ENCODE measurements at regions not wholly inside any gene's neighbourhood (a gene's known extent, or its start where the extent isn't known, plus 50 kb on each side); places are given as distances from the start of the nearest gene placed in this dataset.

GRCh38 chr2:195570329-195570728, 86.7 kb upstream of the SLC39A10 start:
- TF ChIP-seq HMGXB4 (CRISPR knock-in tag; IDR thresholded peaks at IDR 0.05; ENCODE audit: borderline replicate concordance in 1 of 2, low read depth in 1 of 2) (no peak), TBX2 (CRISPR knock-in tag; IDR thresholded peaks at IDR 0.05; ENCODE audit: borderline replicate concordance) (no peak), TBL1XR1 (IDR thresholded peaks at IDR 0.05; ENCODE audit: borderline replicate concordance, low read length, partially characterized antibody) (no peak), ZNF235 (CRISPR knock-in tag; IDR thresholded peaks at IDR 0.05; ENCODE audit: borderline replicate concordance) (no peak), EZH2 (conservative IDR thresholded peaks at IDR 0.05; ENCODE audit: low read depth, low read length) (no peak), POLR2A (IDR thresholded peaks at IDR 0.05; ENCODE audit: insufficient read depth in 1 of 2, low read depth in 2 of 2, low read length in 2 of 2) (no peak), JUN (CRISPR knock-in tag; IDR thresholded peaks at IDR 0.05) (no peak), ZMYM3 (CRISPR knock-in tag; IDR thresholded peaks at IDR 0.05) (no peak), ZNF263 (CRISPR knock-in tag; IDR thresholded peaks at IDR 0.05) (no peak)
